ENCODE measurements at regions not wholly inside any gene's neighbourhood (a gene's known extent, or its start where the extent isn't known, plus 50 kb on each side); places are given as distances from the start of the nearest gene placed in this dataset.

DNA sequence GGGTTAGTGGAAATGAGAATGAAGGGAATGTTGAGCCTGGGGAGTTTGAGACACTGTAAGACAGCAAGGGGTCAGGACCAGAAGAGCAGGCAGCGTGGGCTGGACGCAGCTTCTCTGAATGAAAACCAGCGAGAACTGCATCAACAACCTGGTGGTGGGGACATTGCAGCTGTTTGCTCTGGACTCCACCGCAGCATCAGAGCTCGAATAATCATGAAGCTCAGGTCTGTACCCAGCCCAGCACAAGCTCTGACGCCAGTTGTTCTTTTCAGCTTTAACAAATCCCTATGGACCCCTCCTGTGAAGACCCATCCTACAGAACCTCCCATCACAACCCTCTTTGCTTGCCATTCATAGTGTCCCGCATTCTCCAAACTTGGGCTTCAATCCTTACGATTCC is 106.8 kb upstream of the PNPLA4 start:
- intact Hi-C loops (cut with DNase I), result no loop called here
- DNase-seq (ENCODE audit: extremely low spot score in 2 of 2), result no peak

DNA sequence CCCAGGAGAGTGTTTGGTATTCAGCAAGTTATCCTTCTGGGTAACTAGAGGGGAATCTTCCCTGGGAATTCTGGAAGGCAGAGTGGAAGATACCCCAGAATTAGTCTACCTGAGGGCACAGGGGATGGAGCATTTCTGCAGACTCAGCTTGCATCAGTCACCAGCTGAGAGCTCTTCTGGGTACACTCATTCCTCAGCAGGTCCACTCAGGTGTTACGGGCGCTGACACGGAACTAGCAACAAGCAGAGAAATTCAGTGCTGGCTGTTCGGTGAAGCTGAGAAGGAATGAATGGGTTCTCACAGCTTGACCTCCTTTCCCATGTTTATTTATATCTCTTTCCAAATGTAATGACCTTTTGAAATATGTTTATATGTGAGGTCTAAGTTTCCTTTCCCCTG is 106.0 kb upstream of the PNPLA4 start:
- intact Hi-C loops (cut with DNase I), result no loop called here

More for the DNA sequence above, 106.8 kb upstream of the PNPLA4 start:
- TF ChIP-seq, protein P1, sequence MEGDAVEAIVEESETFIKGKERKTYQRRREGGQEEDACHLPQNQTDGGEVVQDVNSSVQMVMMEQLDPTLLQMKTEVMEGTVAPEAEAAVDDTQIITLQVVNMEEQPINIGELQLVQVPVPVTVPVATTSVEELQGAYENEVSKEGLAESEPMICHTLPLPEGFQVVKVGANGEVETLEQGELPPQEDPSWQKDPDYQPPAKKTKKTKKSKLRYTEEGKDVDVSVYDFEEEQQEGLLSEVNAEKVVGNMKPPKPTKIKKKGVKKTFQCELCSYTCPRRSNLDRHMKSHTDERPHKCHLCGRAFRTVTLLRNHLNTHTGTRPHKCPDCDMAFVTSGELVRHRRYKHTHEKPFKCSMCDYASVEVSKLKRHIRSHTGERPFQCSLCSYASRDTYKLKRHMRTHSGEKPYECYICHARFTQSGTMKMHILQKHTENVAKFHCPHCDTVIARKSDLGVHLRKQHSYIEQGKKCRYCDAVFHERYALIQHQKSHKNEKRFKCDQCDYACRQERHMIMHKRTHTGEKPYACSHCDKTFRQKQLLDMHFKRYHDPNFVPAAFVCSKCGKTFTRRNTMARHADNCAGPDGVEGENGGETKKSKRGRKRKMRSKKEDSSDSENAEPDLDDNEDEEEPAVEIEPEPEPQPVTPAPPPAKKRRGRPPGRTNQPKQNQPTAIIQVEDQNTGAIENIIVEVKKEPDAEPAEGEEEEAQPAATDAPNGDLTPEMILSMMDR (IDR thresholded peaks at IDR 0.05), result no peak
- TF ChIP-seq POLR2AphosphoS5 (IDR thresholded peaks at IDR 0.05; ENCODE audit: insufficient read depth in 1 of 2, low read depth in 1 of 2), result no peak
- no peak for TF ChIP-seq POLR2A (IDR thresholded peaks at IDR 0.05)
- Histone ChIP-seq H3K27ac (no peak overlapping the region), H3K27me3 (no peaks in the 10 kb centered on the region), H3K4me3 (no peak overlapping the region), H3K36me3 (no peaks in the 10 kb centered on the region), H3K9me3 (no peaks in the 10 kb centered on the region), H3K4me1 (no peaks in the 10 kb centered on the region)

DNA sequence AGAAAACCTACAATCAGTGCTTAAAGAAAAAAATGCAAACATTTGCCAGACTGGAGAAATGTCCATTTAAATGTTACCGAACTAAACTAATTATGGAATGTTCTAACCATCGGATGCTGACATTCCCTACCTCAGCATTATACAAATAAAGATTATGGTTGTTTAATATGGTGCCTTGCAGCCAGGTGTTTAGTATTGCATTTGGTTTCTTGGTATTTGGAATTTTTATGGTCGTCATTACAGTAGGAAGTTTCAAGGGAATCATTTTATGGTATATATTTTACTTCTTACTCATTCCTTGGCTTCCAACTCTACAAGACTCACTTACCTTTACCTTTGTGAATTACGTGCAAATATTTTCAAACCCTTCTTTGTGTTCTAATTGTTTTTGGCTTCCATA is 103.1 kb upstream of the PNPLA4 start:
- Histone ChIP-seq H3K27ac (no peak overlapping the region), H3K36me3 (no peaks in the 10 kb centered on the region), H3K9me3 (no peaks in the 10 kb centered on the region), H3K4me3 (no peak overlapping the region), H3K27me3 (no peaks in the 10 kb centered on the region), H3K4me1 (no peaks in the 10 kb centered on the region)
- TF ChIP-seq POLR2A (IDR thresholded peaks at IDR 0.05), result no peak
- TF ChIP-seq POLR2AphosphoS5 (IDR thresholded peaks at IDR 0.05; ENCODE audit: insufficient read depth in 1 of 2, low read depth in 1 of 2), result no peak
- TF ChIP-seq, protein P1 (IDR thresholded peaks at IDR 0.05), result no peak
- intact Hi-C loops (cut with DNase I), result no loop called here
- DNase-seq (ENCODE audit: extremely low spot score in 2 of 2), result no peak

More for the DNA sequence above, 106.0 kb upstream of the PNPLA4 start:
- TF ChIP-seq POLR2A (IDR thresholded peaks at IDR 0.05), result no peak
- TF ChIP-seq, protein P1 (IDR thresholded peaks at IDR 0.05), result no peak
- TF ChIP-seq POLR2AphosphoS5 (IDR thresholded peaks at IDR 0.05; ENCODE audit: insufficient read depth in 1 of 2, low read depth in 1 of 2), result no peak
- no peak for DNase-seq (ENCODE audit: extremely low spot score in 2 of 2)
- Histone ChIP-seq H3K9me3 (no peaks in the 10 kb centered on the region), H3K4me1 (no peaks in the 10 kb centered on the region), H3K4me3 (no peak overlapping the region), H3K27ac (no peak overlapping the region), H3K36me3 (no peaks in the 10 kb centered on the region), H3K27me3 (no peaks in the 10 kb centered on the region)

DNA sequence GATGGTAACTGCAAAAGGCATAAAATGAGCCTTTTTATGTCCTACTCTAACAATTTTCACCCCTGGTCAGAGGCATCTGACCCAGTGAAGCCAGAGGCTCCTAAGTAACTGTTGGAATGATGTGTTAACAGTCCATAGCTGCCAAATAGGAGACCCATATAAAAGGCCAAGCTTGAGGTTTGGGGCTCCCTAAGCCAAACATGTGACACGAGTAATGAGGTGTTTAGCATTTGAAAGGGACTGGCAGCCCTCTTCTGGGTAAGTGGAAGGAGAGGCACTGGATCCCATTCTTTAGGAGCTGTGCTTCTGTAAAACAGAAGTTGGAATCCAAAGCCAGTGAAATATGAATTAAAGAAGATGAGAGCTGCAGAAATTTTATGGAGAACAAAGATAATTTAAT is 100.6 kb upstream of the PNPLA4 start:
- no peak for DNase-seq (ENCODE audit: extremely low spot score in 2 of 2)
- no peaks in the 10 kb centered on the region for H3K27me3 ChIP-seq
- no peak overlapping the region for H3K4me3 ChIP-seq
- intact Hi-C loops (cut with DNase I), result no loop called here
- H3K9me3 ChIP-seq, result no peaks in the 10 kb centered on the region
- H3K36me3 ChIP-seq, result no peaks in the 10 kb centered on the region
- no peak for TF ChIP-seq POLR2AphosphoS5 (IDR thresholded peaks at IDR 0.05; ENCODE audit: insufficient read depth in 1 of 2, low read depth in 1 of 2)
- TF ChIP-seq POLR2A (IDR thresholded peaks at IDR 0.05), result no peak
- TF ChIP-seq, protein P1 (IDR thresholded peaks at IDR 0.05), result no peak
- H3K4me1 ChIP-seq, result no peaks in the 10 kb centered on the region
- no peak overlapping the region for H3K27ac ChIP-seq

DNA sequence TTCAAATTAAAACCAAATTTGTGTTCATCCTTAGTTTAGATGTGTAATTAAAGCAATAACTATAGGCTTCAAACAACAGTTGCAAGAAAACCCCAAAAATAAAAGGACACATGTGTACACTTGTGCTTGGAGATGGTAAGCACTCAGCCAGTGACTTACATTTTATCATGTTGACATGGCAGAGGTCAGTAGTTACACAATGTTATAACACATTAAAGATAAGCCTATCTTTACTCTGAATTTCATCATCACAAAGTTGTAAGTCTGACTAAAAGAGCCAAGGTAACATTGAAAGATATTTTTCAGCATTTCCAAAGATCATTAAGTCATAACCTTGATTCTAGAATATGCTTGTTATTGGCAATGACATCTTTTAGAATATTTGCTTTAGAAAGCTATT is 98.5 kb upstream of the PNPLA4 start:
- H3K4me3 ChIP-seq, result no peak overlapping the region
- no peaks in the 10 kb centered on the region for H3K9me3 ChIP-seq
- H3K27ac ChIP-seq, result no peak overlapping the region
- H3K36me3 ChIP-seq, result no peaks in the 10 kb centered on the region
- intact Hi-C loops (cut with DNase I), result no loop called here
- no peak for DNase-seq (ENCODE audit: extremely low spot score in 2 of 2)
- TF ChIP-seq POLR2AphosphoS5 (IDR thresholded peaks at IDR 0.05; ENCODE audit: insufficient read depth in 1 of 2, low read depth in 1 of 2) (no peak), POLR2A (IDR thresholded peaks at IDR 0.05) (no peak)
- TF ChIP-seq, protein P1 (IDR thresholded peaks at IDR 0.05), result no peak
- H3K27me3 ChIP-seq, result no peaks in the 10 kb centered on the region
- no peaks in the 10 kb centered on the region for H3K4me1 ChIP-seq
